ENCODE measurements at regions not wholly inside any gene's neighbourhood (a gene's known extent, or its start where the extent isn't known, plus 50 kb on each side); places are given as distances from the start of the nearest gene placed in this dataset.
"Not testable (repeated sequence)": the region's sequence is repeated elsewhere in the genome, so short reads cannot be mapped to it uniquely, and the experiment has no call there.

- no peak for DNase-seq (ENCODE audit: low read depth)
- TF ChIP-seq CTCF (IDR thresholded peaks at IDR 0.05; ENCODE audit: control insufficient read depth, extremely low read depth, insufficient read depth) = no peak
- H3K4me3 ChIP-seq (ENCODE audit: low read depth, low read length) = no peak overlapping the region
Measured at GRCh38 chr3:103512595-103512994, 1077.8 kb downstream of the ZPLD1 start.

- DNase-seq (ENCODE audit: low read depth) = no peak
- H3K4me3 ChIP-seq (ENCODE audit: low read depth, low read length) = no peak overlapping the region
- no peak for TF ChIP-seq CTCF (IDR thresholded peaks at IDR 0.05; ENCODE audit: control insufficient read depth, extremely low read depth, insufficient read depth)
Measured at GRCh38 chr3:103513003-103513402, 1078.2 kb downstream of the ZPLD1 start.

- H3K4me3 ChIP-seq (ENCODE audit: low read depth, low read length) = no peak overlapping the region
- no peak for TF ChIP-seq CTCF (IDR thresholded peaks at IDR 0.05; ENCODE audit: control insufficient read depth, extremely low read depth, insufficient read depth)
- no peak for DNase-seq (ENCODE audit: low read depth)
Measured at GRCh38 chr3:103515116-103515515, 1080.3 kb downstream of the ZPLD1 start.

- no peak for DNase-seq (ENCODE audit: low read depth)
- no peak for TF ChIP-seq CTCF (IDR thresholded peaks at IDR 0.05; ENCODE audit: control insufficient read depth, extremely low read depth, insufficient read depth)
- H3K4me3 ChIP-seq (ENCODE audit: low read depth, low read length) = no peak overlapping the region
Measured at GRCh38 chr3:103516950-103517349, 1082.1 kb downstream of the ZPLD1 start.

GRCh38 chr3:103531327-103531726, 1096.5 kb downstream of the ZPLD1 start:
- not testable (repeated sequence) for H3K4me3 ChIP-seq (ENCODE audit: low read depth, low read length); DNase-seq (ENCODE audit: low read depth)

GRCh38 chr3:103532986-103533385, 1098.2 kb downstream of the ZPLD1 start:
- TF ChIP-seq CTCF (IDR thresholded peaks at IDR 0.05; ENCODE audit: control insufficient read depth, extremely low read depth, insufficient read depth) = no peak
- H3K4me3 ChIP-seq (ENCODE audit: low read depth, low read length) = no peak overlapping the region

GRCh38 chr3:103554451-103554850, 1119.6 kb downstream of the ZPLD1 start:
- no peak for TF ChIP-seq CTCF (IDR thresholded peaks at IDR 0.05; ENCODE audit: control insufficient read depth, extremely low read depth, insufficient read depth)
- peak; percentile 22 for DNase-seq (ENCODE audit: low read depth)
- H3K4me3 ChIP-seq (ENCODE audit: low read depth, low read length) = no peak overlapping the region

More at GRCh38 chr3:103532986-103533385, 1098.2 kb downstream of the ZPLD1 start:
- no peak for DNase-seq (ENCODE audit: low read depth)

GRCh38 chr3:103564116-103564515, 1129.3 kb downstream of the ZPLD1 start:
- not testable (repeated sequence) for DNase-seq (ENCODE audit: low read depth); H3K4me3 ChIP-seq (ENCODE audit: low read depth, low read length)
